GM12872 (cell line): ENCODE measurements at regions not wholly inside any gene's neighbourhood (a gene's known extent, or its start where the extent isn't known, plus 50 kb on each side); places are given as distances from the start of the nearest gene placed in this dataset.
A peak's percentile ranks its signal among the peaks of the same experiment; 100 is the strongest.

Experiments
- TF ChIP-seq, protein P1 (sequence below): IDR thresholded peaks from 3 replicates; pipeline ENCODE4 v1.5.1; 2011; ENCODE audit warnings: low read depth, mild to moderate bottlenecking, low read length, moderate library complexity; ENCODE audit not compliant: insufficient read depth

GRCh38 chr16:87072101-87072500, 245.1 kb downstream of the C16orf95 start:
- TF ChIP-seq, protein P1, sequence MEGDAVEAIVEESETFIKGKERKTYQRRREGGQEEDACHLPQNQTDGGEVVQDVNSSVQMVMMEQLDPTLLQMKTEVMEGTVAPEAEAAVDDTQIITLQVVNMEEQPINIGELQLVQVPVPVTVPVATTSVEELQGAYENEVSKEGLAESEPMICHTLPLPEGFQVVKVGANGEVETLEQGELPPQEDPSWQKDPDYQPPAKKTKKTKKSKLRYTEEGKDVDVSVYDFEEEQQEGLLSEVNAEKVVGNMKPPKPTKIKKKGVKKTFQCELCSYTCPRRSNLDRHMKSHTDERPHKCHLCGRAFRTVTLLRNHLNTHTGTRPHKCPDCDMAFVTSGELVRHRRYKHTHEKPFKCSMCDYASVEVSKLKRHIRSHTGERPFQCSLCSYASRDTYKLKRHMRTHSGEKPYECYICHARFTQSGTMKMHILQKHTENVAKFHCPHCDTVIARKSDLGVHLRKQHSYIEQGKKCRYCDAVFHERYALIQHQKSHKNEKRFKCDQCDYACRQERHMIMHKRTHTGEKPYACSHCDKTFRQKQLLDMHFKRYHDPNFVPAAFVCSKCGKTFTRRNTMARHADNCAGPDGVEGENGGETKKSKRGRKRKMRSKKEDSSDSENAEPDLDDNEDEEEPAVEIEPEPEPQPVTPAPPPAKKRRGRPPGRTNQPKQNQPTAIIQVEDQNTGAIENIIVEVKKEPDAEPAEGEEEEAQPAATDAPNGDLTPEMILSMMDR = no peak

GRCh38 chr16:87074641-87075318, 242.4 kb downstream of the C16orf95 start:
- TF ChIP-seq, protein P1 = no peak

DNA sequence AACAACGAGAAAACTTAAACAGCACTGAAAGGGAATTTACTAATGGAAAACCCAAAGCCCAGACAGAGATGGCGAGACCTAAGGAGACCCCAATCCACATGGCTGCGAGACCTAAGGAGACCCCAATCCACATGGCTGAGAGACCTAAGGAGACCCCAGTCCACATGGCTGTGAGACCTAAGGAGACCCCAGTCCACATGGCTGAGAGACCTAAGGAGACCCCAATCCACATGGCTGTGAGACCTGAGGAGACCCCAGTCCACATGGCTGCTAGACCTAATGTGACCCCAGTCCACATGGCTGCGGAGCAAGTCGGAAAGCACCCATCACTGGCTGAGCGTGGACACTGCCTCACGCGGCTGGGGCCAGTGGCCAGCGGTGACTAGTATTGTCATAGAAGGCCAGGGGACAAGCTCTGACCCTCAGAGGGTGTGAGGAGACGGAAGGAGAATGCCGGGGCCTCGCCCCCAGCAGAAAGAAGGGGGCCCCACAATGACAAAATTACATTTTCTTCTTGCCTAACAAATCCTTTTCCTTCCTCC, 241.8 kb downstream of the C16orf95 start:
- TF ChIP-seq, protein P1 = no peak

DNA sequence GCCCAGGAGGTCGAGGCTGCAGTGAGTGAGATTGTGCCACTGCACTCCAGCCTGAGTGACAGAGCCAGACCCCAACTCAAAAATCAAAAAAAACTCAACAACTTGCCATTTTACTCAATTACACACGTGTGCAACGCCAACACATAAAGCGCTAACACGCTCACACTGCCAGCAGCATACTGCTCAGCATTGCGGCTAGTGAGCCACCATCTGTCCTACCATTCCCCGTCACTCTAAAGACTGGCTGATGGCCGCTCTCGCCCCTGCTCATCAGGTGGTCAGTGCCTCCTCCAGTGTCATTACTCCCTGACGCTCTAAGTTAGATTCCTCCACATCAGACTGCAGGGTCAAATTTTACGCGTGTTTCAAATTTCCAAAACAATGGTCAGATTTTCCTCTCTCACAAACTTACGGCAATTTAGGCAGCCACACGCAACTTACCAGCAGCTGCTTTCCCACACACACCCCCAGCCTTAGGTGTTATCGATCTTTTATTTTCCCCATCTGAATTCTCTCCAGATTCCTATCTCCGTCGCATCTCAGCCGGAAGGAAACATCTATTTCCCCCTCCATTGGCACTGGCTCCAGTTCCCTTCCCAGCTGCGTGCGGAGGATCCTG, 240.8 kb downstream of the C16orf95 start:
- TF ChIP-seq, protein P1 = no peak

DNA sequence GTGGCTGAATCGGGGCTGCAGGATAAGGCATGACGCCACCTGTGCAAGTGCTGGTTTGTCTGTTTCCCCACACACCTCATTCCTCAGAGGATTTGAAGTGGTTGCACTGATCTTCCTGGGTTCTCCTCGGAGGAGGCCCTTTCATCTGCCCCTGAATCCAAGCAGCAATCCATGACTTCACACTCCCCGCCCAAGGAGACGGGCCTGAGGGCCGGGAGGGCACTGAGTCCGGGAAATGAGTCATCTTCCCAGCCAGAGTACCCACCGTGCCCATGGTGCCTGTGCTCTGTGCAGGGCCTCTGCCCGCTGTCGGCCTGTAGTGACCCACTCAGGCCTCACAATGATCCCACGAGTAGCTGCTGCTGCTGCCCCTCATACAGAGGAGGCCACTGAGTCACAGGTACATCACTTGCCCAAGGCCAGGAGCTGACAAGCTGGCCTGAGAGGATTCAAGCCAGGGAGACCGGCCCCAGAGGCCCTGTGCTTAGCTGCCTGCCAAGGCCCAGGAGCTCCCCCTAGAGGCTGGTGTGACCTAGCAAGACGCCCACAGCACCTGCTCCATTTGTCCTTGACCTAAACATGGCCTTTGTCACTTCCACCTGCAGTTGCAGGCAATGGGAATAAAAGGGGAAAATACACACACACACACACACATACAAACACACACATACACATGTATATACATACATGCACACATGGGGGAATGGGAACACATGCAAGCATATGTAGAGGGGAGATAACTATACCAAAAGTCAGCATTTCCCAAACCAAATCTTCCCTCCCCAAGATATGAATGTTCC, 240.0 kb downstream of the C16orf95 start:
- TF ChIP-seq, protein P1 = peak; percentile 88

GRCh38 chr16:87077750-87078127, 239.5 kb downstream of the C16orf95 start:
- TF ChIP-seq, protein P1 = no peak

GRCh38 chr16:87080571-87081167, 236.5 kb downstream of the C16orf95 start:
- TF ChIP-seq, protein P1 = no peak
